ENCODE measurements at regions not wholly inside any gene's neighbourhood (a gene's known extent, or its start where the extent isn't known, plus 50 kb on each side); places are given as distances from the start of the nearest gene placed in this dataset.

- H3K4me3 Mint-ChIP-seq: no peak overlapping the region
- H3K27me3 Mint-ChIP-seq (ENCODE audit: low read depth): no peaks in the 10 kb centered on the region
- no peaks in the 10 kb centered on the region for H3K9me3 Mint-ChIP-seq
- no peaks in the 10 kb centered on the region for H3K36me3 Mint-ChIP-seq (ENCODE audit: low read depth)
- no peak overlapping the region for H3K27ac Mint-ChIP-seq
- TF ChIP-seq CTCF (IDR thresholded peaks at IDR 0.05; ENCODE audit: unreplicated experiment in 3 of 3): no peak
- H3K4me1 Mint-ChIP-seq: peaks cover 30% of the 10 kb centered on the region
Observed at GRCh38 chr3:150349314-150350097, 58.6 kb upstream of the TSC22D2 start.

GRCh38 chr3:150348500-150348899 lies 59.6 kb upstream of the TSC22D2 start:
- H3K27me3 Mint-ChIP-seq (ENCODE audit: low read depth): no peaks in the 10 kb centered on the region
- no peaks in the 10 kb centered on the region for H3K9me3 Mint-ChIP-seq
- H3K4me3 Mint-ChIP-seq: no peak overlapping the region
- no peak for TF ChIP-seq CTCF (IDR thresholded peaks at IDR 0.05; ENCODE audit: unreplicated experiment in 3 of 3)
- H3K27ac Mint-ChIP-seq: no peak overlapping the region
- H3K4me1 Mint-ChIP-seq: peaks cover 38% of the 10 kb centered on the region
- H3K36me3 Mint-ChIP-seq (ENCODE audit: low read depth): no peaks in the 10 kb centered on the region

GRCh38 chr3:150346981-150347863 lies 60.9 kb upstream of the TSC22D2 start:
- no peaks in the 10 kb centered on the region for H3K9me3 Mint-ChIP-seq
- peak overlapping the region; percentile 58 to 88 (median 86) for H3K27ac Mint-ChIP-seq
- no peak for TF ChIP-seq CTCF (IDR thresholded peaks at IDR 0.05; ENCODE audit: unreplicated experiment in 3 of 3)
- peak overlapping the region in 1 of 3 experiments; percentile 24 for H3K4me3 Mint-ChIP-seq
- H3K36me3 Mint-ChIP-seq (ENCODE audit: low read depth): no peaks in the 10 kb centered on the region
- no peaks in the 10 kb centered on the region for H3K27me3 Mint-ChIP-seq (ENCODE audit: low read depth)
- peaks cover 38% of the 10 kb centered on the region for H3K4me1 Mint-ChIP-seq

GRCh38 chr3:150346266-150346665 lies 61.8 kb upstream of the TSC22D2 start:
- Mint-ChIP-seq H3K4me3 (peak overlapping the region in 2 of 3 experiments; percentile 7 to 71), H3K27me3 (ENCODE audit: low read depth) (no peaks in the 10 kb centered on the region), H3K4me1 (peaks cover 38% of the 10 kb centered on the region), H3K27ac (peak overlapping the region; percentile 86 to 88 (median 86)), H3K9me3 (no peaks in the 10 kb centered on the region), H3K36me3 (ENCODE audit: low read depth) (no peaks in the 10 kb centered on the region)
- no peak for TF ChIP-seq CTCF (IDR thresholded peaks at IDR 0.05; ENCODE audit: unreplicated experiment in 3 of 3)

GRCh38 chr3:150345021-150345538 lies 63.0 kb upstream of the TSC22D2 start:
- H3K4me3 Mint-ChIP-seq: peak overlapping the region in 1 of 3 experiments; percentile 0
- H3K9me3 Mint-ChIP-seq: no peaks in the 10 kb centered on the region
- H3K4me1 Mint-ChIP-seq: peaks cover 38% of the 10 kb centered on the region
- H3K27me3 Mint-ChIP-seq (ENCODE audit: low read depth): no peaks in the 10 kb centered on the region
- peak overlapping the region; percentile 30 to 86 (median 43) for H3K27ac Mint-ChIP-seq
- no peak for TF ChIP-seq CTCF (IDR thresholded peaks at IDR 0.05; ENCODE audit: unreplicated experiment in 3 of 3)
- no peaks in the 10 kb centered on the region for H3K36me3 Mint-ChIP-seq (ENCODE audit: low read depth)
